Neural progenitor cell (in vitro differentiated cells): ENCODE measurements at regions not wholly inside any gene's neighbourhood (a gene's known extent, or its start where the extent isn't known, plus 50 kb on each side); places are given as distances from the start of the nearest gene placed in this dataset.

Experiments used
- DNase-seq: peaks from one replicate; pipeline ENCODE4 v3.0.0-alpha.2; 2016; ENCODE audit warnings: low spot score
- H2AFZ ChIP-seq: fragments of 200-600 bp; sonication (generic); replicated peaks from 2 replicates; pipeline ENCODE4 v1.6.1; 2016; ENCODE audit warnings: antibody characterized with exemption
- H3F3A ChIP-seq: fragments of 200-600 bp; sonication (generic); 2 replicates; pipeline ENCODE4 v1.6.1; 2016; ENCODE audit warnings: antibody characterized with exemption, low read depth
- H3K27ac ChIP-seq: fragments of 200-600 bp; sonication (generic); 2 replicates; pipeline ENCODE4 v1.5.1; 2016; ENCODE audit warnings: mild to moderate bottlenecking
- H3K27me3 ChIP-seq: fragments of 200-600 bp; sonication (generic); 2 replicates; pipeline ENCODE4 v1.6.1; 2016; ENCODE audit warnings: mild to moderate bottlenecking, moderate library complexity
- H3K36me3 ChIP-seq: fragments of 200-600 bp; sonication (generic); 2 replicates; pipeline ENCODE4 v1.5.1; 2016
- H3K4me1 ChIP-seq: fragments of 200-600 bp; sonication (generic); 2 replicates; pipeline ENCODE4 v1.6.1; 2016; ENCODE audit warnings: mixed run types
- H3K4me2 ChIP-seq: fragments of 200-600 bp; sonication (generic); 2 replicates; pipeline ENCODE4 v1.6.1; 2016
- H3K4me3 ChIP-seq: fragments of 200-600 bp; sonication (generic); 2 replicates; pipeline ENCODE4 v1.5.1; 2016
- H3K79me2 ChIP-seq: fragments of 200-600 bp; sonication (generic); 2 replicates; pipeline ENCODE4 v1.6.1; 2016; ENCODE audit warnings: low read depth
- H3K9ac ChIP-seq: fragments of 200-600 bp; sonication (generic); 2 replicates; pipeline ENCODE4 v1.6.1; 2016
- H3K9me3 ChIP-seq: fragments of 200-600 bp; sonication (generic); 2 replicates; pipeline ENCODE4 v1.5.1; 2016; ENCODE audit warnings: low read depth
- H4K20me1 ChIP-seq: fragments of 200-600 bp; sonication (generic); 2 replicates; pipeline ENCODE4 v1.6.1; 2016; ENCODE audit warnings: low read depth
- H3K27ac Mint-ChIP-seq: 3 replicates; pipeline ENCODE4 v1.8.0; 2021; ENCODE audit warnings: mixed read lengths
- H3K27me3 Mint-ChIP-seq: 2 replicates; pipeline ENCODE4 v1.8.0; 2022; ENCODE audit warnings: low read depth, mild to moderate bottlenecking, inconsistent platforms, moderate library complexity, mixed read lengths; ENCODE audit not compliant: insufficient read depth
- H3K36me3 Mint-ChIP-seq: 3 replicates; pipeline ENCODE4 v1.8.0; 2021; ENCODE audit warnings: mixed read lengths
- H3K4me1 Mint-ChIP-seq: 3 replicates; pipeline ENCODE4 v1.8.0; 2021; ENCODE audit warnings: mixed read lengths
- H3K4me3 Mint-ChIP-seq: 3 replicates; pipeline ENCODE4 v1.8.0; 2021; ENCODE audit warnings: mild to moderate bottlenecking, moderate library complexity, mixed read lengths
- H3K9me3 Mint-ChIP-seq: 3 replicates; pipeline ENCODE4 v1.8.0; 2020; ENCODE audit warnings: mixed read lengths
- EZH2 ChIP-seq: fragments of 200-600 bp; sonication (generic); IDR thresholded peaks from 2 replicates; pipeline ENCODE4 v1.6.1; 2017; ENCODE audit warnings: antibody characterized with exemption, mild to moderate bottlenecking, moderate library complexity
- EZH2phosphoT487 ChIP-seq: fragments of 200-600 bp; sonication (generic); IDR thresholded peaks from 2 replicates; pipeline ENCODE4 v1.6.1; 2017; ENCODE audit warnings: antibody characterized with exemption
- TF ChIP-seq, protein P1 (sequence below): fragments of 200-600 bp; sonication (generic); IDR thresholded peaks from 2 replicates; pipeline ENCODE4 v1.5.1; 2017; ENCODE audit warnings: antibody characterized with exemption, mild to moderate bottlenecking

- Mint-ChIP-seq H3K9me3 (no peaks in the 10 kb centered on the region), H3K4me3 (no peak overlapping the region), H3K27me3 (no peaks in the 10 kb centered on the region), H3K36me3 (no peaks in the 10 kb centered on the region), H3K27ac (no peak overlapping the region), H3K4me1 (no peaks in the 10 kb centered on the region)
- no peaks in the 10 kb centered on the region for H3K79me2 ChIP-seq
- H3K4me3 ChIP-seq, result no peak overlapping the region
- no peak overlapping the region for H3K27ac ChIP-seq
- H3K27me3 ChIP-seq, result no peaks in the 10 kb centered on the region
- H2AFZ ChIP-seq, result no peak overlapping the region
- H3K36me3 ChIP-seq, result no peaks in the 10 kb centered on the region
- no peaks in the 10 kb centered on the region for H3K4me1 ChIP-seq
- DNase-seq, result no peak
- no peak overlapping the region for H3K9ac ChIP-seq
- no peaks in the 10 kb centered on the region for H3F3A ChIP-seq
- H3K4me2 ChIP-seq, result no peak overlapping the region
- TF ChIP-seq, protein P1, sequence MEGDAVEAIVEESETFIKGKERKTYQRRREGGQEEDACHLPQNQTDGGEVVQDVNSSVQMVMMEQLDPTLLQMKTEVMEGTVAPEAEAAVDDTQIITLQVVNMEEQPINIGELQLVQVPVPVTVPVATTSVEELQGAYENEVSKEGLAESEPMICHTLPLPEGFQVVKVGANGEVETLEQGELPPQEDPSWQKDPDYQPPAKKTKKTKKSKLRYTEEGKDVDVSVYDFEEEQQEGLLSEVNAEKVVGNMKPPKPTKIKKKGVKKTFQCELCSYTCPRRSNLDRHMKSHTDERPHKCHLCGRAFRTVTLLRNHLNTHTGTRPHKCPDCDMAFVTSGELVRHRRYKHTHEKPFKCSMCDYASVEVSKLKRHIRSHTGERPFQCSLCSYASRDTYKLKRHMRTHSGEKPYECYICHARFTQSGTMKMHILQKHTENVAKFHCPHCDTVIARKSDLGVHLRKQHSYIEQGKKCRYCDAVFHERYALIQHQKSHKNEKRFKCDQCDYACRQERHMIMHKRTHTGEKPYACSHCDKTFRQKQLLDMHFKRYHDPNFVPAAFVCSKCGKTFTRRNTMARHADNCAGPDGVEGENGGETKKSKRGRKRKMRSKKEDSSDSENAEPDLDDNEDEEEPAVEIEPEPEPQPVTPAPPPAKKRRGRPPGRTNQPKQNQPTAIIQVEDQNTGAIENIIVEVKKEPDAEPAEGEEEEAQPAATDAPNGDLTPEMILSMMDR, result no peak
- TF ChIP-seq EZH2phosphoT487 (no peak), EZH2 (no peak)
- no peaks in the 10 kb centered on the region for H4K20me1 ChIP-seq
- no peaks in the 10 kb centered on the region for H3K9me3 ChIP-seq
Measured at GRCh38 chr10:81065474-81065873, 527.8 kb downstream of the SH2D4B start.

DNA sequence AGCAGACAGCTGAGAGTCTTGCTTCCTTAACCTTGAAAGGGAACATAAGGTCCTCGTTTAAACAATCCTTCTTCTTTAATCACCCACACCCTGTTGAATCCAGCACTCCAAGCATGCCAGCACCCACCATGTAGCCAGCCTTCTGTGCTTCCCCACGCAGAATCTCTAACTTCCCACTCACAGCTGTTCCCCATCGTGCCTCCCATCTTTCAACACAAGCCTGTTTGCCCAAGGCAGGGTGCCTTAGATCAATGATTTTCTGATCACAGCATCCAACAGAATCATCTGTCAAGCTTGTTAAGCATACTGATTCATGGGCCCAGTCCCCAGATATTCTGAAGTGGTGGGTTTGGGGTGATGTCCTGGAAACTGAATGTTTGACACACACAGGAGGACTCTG lies 530.8 kb downstream of the SH2D4B start:
- H3K9me3 Mint-ChIP-seq, result no peaks in the 10 kb centered on the region
- no peaks in the 10 kb centered on the region for H3K27me3 ChIP-seq
- H3K27ac ChIP-seq, result no peak overlapping the region
- H3K4me2 ChIP-seq, result no peak overlapping the region
- no peaks in the 10 kb centered on the region for H3K36me3 Mint-ChIP-seq
- no peaks in the 10 kb centered on the region for H3K4me1 Mint-ChIP-seq
- H3K27me3 Mint-ChIP-seq, result no peaks in the 10 kb centered on the region
- no peaks in the 10 kb centered on the region for H4K20me1 ChIP-seq
- H3K4me3 Mint-ChIP-seq, result no peak overlapping the region
- no peak overlapping the region for H3K27ac Mint-ChIP-seq
- no peak overlapping the region for H3K9ac ChIP-seq
- H2AFZ ChIP-seq, result peak overlapping the region; percentile 71
- H3K9me3 ChIP-seq, result no peaks in the 10 kb centered on the region
- no peaks in the 10 kb centered on the region for H3K36me3 ChIP-seq
- no peaks in the 10 kb centered on the region for H3K4me1 ChIP-seq
- no peaks in the 10 kb centered on the region for H3F3A ChIP-seq
- no peak overlapping the region for H3K4me3 ChIP-seq
- H3K79me2 ChIP-seq, result no peaks in the 10 kb centered on the region
- TF ChIP-seq EZH2phosphoT487, result no peak
- TF ChIP-seq EZH2, result no peak
- TF ChIP-seq, protein P1, result no peak
- no peak for DNase-seq

- no peak overlapping the region for H2AFZ ChIP-seq
- no peaks in the 10 kb centered on the region for H3K79me2 ChIP-seq
- H3K27me3 ChIP-seq, result no peaks in the 10 kb centered on the region
- no peaks in the 10 kb centered on the region for H3K4me1 ChIP-seq
- no peak overlapping the region for H3K4me3 ChIP-seq
- H3K9ac ChIP-seq, result no peak overlapping the region
- no peaks in the 10 kb centered on the region for H3K27me3 Mint-ChIP-seq
- no peak overlapping the region for H3K4me3 Mint-ChIP-seq
- H3F3A ChIP-seq, result no peaks in the 10 kb centered on the region
- H3K9me3 Mint-ChIP-seq, result no peaks in the 10 kb centered on the region
- no peaks in the 10 kb centered on the region for H3K36me3 ChIP-seq
- no peaks in the 10 kb centered on the region for H4K20me1 ChIP-seq
- no peak for TF ChIP-seq EZH2phosphoT487
- TF ChIP-seq EZH2, result no peak
- TF ChIP-seq, protein P1, result no peak
- no peak overlapping the region for H3K4me2 ChIP-seq
- H3K27ac ChIP-seq, result no peak overlapping the region
- no peaks in the 10 kb centered on the region for H3K4me1 Mint-ChIP-seq
- H3K27ac Mint-ChIP-seq, result no peak overlapping the region
- H3K36me3 Mint-ChIP-seq, result no peaks in the 10 kb centered on the region
- no peak for DNase-seq
- no peaks in the 10 kb centered on the region for H3K9me3 ChIP-seq
Measured at GRCh38 chr10:81071087-81071796, 533.5 kb downstream of the SH2D4B start.
